Fibroblast of peridontal ligament (primary cell): ENCODE measurements at regions not wholly inside any gene's neighbourhood (a gene's known extent, or its start where the extent isn't known, plus 50 kb on each side); places are given as distances from the start of the nearest gene placed in this dataset.
"Not testable (repeated sequence)": the region's sequence is repeated elsewhere in the genome, so short reads cannot be mapped to it uniquely, and the experiment has no call there.

ENCODE experiments used
- DNase-seq: peaks from one replicate; pipeline ENCODE4 v3.0.0-alpha.2; 2010; ENCODE audit errors: extremely low read depth

DNA sequence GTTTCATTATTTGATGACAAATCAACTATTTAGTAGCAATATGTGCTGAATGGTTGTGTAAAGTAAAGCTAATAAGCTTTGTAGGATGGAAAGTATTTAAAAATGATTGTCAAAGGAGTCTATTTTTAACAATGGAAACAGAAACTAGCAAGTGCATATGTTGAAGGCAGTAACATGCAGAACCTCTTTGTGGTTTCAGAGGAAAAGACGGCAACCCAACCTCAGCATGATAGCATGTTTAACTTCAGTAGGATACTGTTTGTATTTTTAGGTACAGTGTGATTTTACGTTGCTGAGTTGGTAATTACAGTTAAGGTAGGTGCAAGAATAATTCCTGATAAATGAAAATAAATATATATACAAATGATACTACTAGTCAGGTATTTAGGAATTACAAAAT lies 545.4 kb downstream of the CDY1 start:
- not testable (repeated sequence) for DNase-seq

DNA sequence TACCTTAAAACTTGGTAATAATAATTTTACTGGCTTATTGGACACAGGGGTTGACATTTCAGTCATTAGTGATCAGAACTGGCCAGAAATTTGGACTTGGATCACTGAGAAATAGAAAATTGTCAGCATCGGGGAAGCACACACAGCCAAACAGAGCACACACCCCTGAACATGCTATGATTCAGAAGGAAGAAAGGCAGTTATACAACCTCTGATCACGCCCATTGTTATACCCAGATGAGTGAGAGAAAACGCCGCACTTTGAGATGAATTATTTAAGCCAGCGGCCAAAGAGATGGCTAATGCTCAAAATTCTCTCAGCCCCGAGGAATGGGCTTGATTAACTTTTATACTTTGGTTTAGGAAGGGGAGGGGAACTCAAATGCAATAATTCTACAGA lies 557.4 kb downstream of the CDY1 start:
- not testable (repeated sequence) for DNase-seq

DNA sequence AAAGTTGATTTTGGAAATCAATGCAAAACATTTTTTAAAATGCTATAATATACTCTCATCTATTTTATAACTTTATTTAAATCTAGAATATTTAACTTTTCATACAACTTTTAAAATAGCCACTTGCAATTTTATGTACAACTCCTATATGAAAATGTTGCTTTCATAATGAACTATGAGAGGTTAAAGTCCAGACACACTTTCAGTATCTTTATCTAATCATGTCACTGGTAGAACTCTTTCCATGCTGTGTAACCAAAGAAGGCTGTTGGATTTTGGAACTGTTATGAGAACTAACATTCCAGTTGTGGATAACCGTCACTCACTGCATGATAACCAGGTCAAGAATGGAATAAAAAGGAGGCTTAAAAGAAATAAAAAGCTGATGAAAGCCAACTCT lies 603.1 kb downstream of the CDY1 start:
- DNase-seq: not testable (repeated sequence)

DNA sequence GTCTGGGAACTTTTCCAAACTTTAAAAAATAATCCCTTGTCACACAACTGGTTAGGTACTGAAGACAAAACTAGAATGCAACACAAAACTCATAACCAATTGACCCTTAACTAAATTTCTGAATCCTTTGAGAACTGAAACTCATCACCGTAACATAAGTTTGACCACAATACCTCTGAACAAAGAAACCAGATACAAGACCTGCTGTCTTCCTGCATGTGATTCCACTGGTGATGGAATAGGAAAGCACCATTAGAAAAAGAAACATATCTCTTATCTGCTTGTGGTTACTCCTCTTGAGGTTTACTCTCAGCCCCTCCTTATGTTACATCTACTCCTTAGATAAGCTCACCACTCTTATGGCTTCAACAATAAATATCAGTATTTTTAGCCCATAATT lies 603.6 kb downstream of the CDY1 start:
- DNase-seq: not testable (repeated sequence)

DNA sequence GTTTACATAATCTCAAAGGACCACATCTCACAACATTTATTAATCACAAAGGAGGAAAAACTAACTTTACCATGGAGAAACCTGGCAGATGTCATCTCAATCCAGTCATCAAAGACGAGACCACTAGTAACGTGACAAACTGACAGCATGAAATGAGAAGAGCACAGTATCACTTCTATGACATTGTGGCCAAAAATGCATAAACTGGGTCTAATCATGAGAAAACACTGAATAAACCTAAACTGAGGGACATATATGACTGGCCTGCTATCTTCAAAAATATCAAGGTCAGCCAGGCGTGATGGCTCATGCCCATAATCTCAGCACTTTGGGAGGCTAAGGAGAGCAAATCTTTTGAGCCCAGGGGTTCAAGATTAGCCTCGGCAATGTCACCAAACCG lies 619.0 kb downstream of the CDY1 start:
- not testable (repeated sequence) for DNase-seq

DNA sequence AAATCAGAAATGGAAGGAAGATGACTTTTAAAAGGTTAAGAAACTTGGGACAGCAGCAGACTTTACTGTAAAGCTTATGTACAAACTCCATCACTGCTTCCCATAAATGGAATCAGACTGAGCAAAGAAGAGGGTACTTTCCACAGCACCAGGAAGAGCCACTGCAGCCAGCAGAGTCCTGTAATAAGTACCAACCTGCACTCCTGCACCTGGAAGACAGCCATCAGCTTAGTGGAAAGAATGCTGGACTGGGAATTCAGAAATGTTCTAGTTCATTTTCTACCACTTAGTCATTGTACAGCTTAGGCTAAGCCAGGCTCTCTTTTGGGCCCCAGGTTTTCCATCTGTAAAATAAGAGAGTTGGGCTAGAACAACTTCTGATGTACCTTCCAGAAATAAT lies 632.3 kb downstream of the CDY1 start:
- DNase-seq: not testable (repeated sequence)

DNA sequence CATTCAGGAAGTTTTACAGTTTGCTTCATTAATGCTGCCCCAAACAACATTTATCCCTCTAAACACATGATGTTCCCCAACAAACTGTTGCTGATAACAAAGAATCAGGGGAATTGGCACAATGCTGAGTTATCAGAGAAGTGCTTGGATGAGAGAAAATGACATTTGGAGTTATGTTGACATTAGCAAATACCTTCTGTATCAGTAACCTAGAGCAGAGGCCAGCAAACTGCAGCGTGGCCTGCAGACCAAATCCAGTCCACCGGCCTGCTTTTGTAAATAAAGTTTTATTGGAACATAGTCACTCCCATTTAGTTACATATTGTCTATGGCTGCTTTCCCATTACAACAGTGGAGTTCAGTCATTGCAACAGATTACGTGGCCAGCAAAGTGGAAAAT lies 643.5 kb downstream of the CDY1 start:
- not testable (repeated sequence) for DNase-seq

DNA sequence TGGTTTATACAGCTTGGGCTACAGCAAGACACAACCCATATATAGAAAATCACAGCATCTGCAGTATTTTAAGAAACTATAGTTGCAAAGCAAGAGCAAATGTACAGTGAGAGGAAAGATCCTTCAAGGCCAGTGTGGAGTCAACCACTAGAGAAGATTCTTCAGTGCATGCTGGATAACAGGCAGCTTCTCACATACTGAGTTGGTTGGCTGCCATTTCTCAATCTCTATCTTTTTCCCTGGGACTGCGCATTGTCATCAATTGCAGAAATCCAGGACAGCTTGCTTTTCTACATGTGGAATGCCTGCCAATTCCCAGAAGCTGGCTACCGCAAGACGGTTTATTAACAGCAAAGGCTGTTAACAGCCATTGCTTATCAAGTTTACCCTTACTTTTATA lies 646.5 kb downstream of the CDY1 start:
- not testable (repeated sequence) for DNase-seq

DNA sequence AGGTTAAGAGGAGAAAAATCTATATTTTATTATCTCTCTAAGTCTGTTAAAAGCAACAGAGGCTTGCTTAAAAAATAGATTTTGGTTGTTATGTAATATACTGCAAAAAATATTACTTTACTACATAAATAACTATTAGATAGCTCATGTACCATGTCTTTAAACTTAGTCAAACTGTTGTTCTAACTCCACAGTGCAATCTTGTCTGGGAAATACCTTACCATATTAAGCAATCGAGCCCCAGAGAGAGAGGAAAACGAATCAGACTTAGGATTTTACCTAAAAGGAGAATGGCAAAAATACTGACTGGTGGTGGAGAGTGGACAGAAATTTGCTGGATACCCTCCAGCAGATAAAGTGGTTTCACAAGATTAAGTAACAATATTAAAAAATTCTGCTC lies 647.0 kb downstream of the CDY1 start:
- DNase-seq: not testable (repeated sequence)

DNA sequence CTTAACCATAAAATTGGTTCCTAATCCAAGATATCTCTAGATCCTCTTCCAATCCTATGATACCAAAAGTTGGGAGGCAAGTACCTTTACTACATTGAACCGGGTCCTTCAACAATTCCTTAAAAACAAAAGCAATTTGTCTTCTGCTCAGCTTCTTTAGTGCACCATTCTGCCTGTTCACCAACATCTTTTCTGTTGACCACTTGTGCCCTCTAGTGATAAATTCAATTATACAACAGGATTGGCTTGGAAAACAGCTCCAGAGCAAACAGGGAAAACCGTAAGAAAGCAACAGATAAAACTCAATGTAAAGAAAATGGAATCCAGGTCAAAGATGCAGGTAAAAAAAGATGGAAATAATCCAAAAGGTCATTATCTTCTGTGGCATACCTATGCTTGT lies 651.2 kb downstream of the CDY1 start:
- not testable (repeated sequence) for DNase-seq

DNA sequence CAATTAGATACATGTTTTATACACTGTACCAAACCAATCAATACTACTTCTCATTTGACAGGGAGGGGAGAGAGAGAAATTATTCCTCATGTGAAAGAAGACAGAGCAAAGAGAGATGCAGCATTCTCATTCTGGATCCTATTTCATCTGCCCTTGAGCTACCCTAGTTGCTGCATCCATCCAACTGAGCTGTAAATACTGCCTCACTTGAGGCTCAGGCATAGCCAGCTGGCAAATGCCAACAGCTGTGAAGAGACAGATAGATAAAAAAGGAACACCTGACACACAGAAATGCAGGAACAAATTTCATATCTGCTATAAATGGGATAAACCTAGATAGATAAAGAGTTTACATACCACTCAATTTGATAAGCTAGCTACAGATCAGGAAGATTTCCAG lies 684.1 kb downstream of the CDY1 start:
- DNase-seq: not testable (repeated sequence)

DNA sequence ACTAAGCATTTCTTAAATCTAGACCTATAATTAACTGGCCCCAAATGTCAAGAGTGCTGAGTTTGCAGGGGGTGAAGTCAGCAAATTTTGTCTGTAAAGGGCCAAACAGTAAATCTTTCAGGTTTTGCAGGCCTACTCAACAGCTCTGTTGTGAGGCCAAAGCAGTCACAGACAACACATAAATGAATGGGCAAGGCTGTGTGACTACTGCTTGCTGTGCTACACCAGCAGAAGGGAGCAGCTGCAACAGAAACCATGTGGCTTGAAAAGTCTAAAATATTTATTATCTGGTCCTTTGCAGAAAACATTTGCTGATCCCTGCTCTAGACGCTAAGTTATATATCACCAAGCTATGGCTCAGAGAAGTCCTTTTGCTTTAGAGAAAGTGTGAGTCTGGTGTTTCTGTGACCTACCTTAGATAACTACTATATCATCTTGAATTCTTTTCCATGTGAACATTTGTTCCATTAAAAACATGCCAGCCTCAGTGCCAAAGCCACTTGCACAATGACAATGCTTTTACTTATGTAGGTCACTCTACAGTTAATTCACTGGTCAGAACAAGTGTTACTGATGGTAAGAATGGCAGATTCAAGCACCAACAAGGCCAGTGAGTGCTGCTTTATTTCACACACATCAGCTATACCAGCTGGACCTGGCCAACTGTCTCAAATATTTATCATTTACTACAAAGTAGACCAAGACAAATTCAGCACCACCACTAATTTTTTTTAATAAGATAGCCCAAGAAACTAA lies 684.9 kb downstream of the CDY1 start:
- DNase-seq: not testable (repeated sequence)

DNA sequence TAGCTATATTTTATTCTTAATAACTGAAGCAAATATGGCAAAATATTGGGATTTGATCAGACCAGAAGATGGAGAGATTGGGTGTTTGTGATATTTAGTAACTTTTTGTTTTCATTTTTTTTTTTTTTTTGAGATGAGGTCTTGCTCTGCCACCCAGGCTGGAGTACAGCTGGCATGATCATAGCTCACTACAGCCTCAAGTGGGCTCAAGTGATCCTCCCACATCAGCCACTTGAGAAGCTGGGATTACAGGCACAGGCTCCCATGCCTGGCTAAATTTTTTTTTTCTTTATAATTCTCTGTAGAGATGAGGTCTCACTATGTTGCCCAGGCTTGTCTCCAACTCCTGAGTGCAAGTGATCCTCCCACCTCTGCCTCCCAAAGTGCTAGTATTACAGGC lies 686.4 kb downstream of the CDY1 start:
- DNase-seq: not testable (repeated sequence)

DNA sequence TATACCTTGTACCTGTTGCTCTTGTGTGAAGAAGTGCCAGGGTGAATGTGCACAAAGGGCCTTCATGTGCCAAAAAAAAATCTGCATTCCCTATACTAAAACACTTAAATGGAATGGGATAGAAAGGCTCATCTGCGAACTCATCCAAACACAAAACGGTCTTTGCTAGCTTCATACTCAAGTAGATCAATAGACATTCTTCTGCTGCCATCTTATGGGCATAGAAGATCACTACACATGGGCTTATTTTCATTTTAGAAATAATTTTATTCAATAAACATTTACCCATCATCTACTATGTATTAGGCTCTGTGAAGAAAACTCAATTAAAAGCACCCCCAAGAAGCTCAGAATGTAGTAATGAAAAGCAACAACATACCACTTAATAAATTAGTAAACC lies 693.1 kb downstream of the CDY1 start:
- DNase-seq: peak; percentile 71

DNA sequence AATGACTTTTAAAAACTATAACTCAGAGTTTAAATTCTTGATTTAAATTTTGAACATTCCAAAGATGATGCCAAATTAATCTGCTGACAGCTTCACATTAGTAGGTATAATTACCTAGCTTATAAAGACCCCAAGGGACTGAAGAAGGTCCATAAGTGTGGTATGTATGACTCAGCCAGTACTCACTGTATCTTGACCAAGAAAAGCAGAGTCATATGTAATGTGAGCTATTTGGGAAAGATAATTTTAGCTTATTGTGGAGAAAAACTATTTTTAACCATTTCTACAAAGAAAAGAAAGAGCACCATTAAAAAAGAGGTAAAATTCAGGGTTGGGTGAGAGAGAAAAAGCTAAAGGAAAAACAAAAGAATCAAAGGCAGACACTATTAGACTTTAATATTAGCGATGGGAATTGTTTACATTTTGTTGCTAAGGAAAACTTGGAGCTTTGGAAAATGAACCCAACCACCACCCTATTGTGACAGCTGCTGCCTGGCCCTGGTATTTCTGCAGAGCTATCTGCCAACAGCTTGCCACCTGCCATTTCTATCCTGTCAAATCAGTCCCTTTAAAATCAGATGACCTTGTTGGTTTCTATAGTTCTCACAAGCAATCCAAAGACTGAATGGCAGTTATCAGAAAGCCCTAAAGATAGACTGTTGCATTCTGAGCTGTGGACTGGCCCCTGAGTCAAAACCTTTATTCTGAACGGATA lies 697.7 kb downstream of the CDY1 start:
- peak; percentile 57 for DNase-seq

DNA sequence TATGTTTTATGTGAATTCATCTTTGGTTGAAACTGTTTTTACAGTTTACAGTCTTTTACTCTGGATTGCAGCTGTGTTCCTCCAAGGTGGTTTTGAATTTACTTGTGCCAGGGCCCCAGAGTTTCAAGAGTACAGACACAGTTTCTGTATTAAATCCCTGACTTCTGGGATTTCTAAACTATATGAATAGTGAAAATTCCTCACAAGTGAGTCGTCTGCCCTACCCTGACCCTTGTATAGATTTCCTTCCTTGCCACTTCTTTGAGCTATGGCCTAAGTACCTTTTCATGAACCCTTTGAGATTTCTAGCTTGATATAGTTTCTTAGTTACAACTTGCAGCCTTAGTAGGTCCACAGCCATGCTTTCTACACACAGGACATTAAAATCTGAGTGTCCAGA lies 700.8 kb downstream of the CDY1 start:
- peak; percentile 23 for DNase-seq

DNA sequence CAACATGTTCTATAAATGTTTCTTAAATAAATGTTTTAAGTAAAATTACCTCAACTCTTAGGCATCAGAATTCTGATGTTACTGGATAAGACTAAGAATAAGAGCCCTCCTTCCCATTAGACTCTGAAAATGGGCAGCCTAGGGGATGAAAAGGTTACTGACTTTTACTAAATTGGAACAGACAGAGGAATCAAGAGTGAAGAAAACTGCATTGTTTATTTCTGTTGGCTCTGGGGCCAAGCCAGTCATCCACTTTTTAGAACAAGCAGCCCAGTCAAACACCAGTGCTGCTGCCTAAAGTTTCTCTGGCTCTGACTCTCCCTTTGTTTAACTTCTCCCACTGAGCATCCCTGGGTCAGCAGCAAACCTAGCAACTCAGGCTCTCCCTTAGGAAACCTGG lies 731.0 kb downstream of the CDY1 start:
- DNase-seq: not testable (repeated sequence)

DNA sequence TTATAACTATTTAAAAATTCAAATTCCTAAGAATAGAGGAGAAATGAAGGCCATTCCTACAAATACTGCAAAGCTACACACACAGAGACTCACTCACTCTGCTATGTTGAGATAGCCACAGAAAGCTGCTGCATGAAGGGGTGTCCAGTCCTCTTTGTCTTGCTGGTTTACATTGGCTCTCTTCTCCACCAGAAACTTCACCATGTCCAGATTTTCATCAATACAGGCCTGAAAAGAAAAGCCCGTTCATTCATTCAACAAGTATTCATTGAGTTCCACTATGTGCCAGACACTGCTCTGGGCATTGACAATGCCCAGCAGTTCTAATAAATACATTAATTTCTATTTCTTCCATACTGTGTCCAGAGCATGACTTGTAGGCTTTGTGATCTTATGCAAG lies 732.3 kb downstream of the CDY1 start:
- DNase-seq: no peak

DNA sequence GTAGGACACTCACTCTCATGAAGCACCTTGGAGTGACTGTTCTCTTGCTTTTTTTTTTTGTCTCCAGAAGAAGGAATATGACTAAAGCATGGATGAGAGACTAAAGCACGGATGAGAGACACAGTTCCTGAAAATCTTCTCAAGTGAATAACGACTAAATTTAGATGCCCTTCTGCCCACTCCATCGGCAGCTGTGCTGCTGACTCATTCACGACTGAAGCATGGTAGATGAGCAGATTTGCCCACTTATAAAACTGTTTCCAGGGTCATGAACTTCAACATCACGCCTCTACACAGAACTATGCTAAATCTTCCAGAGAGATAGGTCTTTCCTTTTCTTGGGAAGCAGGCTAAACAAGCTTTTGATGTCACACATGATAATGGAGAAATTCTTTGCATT lies 738.0 kb downstream of the CDY1 start:
- DNase-seq: not testable (repeated sequence)

DNA sequence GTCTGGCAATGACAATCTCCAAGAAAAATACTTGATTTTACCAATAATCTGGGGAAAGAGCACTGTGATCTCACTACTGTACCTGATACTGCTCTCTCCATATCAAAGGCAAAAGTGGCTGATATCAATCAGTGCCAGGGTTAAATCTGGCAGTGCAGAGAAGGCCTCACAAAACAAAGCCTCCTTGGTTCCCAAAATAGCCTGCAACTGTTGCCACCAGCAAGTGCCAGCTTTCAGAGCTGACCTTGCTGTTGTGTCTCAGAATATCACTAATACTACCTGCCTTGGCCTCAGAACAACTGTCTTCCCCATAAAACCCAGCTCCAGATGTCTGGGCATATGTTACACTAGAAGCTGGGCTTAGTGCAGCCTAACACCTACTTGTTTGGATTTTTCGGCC lies 738.6 kb downstream of the CDY1 start:
- not testable (repeated sequence) for DNase-seq

DNA sequence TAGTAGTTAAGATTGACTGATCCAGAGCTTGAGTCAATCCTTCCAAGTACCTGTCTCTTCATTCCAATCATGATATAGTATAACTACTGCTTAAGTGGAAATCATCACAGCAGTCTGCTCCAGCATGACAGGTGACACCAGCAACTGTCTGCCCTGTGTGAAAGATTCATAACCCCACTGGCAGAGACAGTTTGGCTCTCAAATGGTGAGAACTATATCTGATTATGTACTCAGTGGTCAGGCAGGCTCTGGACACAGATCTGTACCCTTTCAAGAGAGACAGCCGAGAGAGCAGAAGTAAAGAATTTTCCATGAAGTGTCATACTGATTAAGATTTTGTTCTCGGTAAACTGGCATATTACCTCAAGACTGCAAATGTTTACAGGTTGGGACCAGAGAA lies 741.5 kb downstream of the CDY1 start:
- DNase-seq: not testable (repeated sequence)

DNA sequence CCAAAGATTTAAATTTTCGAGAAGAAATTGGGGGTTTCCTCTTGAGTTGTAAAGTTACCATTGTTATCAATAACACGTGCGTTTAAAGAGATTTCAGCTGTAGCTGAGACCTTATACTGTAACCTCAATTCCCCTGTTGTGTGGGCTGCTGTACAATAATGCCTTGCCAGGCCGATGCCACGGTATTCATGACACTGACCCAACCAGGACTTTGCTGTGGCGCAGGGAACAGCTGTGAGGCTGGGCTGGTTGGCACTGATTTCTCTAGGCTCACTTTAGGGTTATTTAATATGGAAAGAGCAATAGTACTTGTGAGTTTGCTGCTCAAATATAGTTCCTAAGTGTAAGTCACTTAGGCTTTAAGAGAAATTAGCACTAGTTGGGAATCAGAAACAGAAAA lies 744.2 kb downstream of the CDY1 start:
- DNase-seq: not testable (repeated sequence)

DNA sequence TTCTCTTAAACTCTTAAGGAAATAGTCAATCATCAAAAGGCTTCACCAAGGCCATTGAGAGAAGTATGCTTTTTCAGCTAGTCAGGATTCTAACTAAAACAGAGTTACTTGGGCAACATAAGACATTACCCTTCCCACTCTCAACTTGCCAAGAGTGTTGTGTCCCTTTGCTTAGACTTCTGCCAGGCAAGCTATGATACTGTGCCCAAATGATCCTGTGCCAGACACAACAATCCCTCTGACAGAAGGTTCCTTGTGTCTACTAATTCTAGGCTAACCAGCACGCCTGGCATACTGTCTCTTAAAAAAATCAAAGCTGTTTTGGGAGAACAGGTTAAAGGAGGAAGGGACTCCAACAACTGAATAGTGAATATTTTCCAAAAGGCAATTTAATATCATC lies 750.6 kb downstream of the CDY1 start:
- not testable (repeated sequence) for DNase-seq
